ENCODE measurements at regions not wholly inside any gene's neighbourhood (a gene's known extent, or its start where the extent isn't known, plus 50 kb on each side); places are given as distances from the start of the nearest gene placed in this dataset.
A peak's percentile ranks its signal among the peaks of the same experiment; 100 is the strongest.

DNA sequence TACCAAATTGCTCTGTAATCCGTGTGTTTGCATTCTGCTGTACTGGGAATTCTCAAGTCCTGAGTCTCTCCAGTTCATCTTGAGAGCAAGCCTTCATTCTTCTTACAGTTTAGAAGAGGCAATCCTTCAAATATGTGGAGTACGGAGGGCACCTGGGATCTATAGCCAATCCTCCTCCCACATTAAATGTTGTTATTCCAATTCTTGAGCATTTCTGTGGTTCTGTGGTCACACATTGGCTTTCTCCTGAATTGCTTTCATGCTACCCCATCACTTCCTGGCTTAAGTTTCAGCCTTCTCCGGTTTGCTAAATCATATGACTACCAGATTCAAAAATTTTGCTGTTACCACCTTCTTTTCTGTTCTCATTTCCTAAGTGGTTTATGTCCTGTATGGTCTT, 611.1 kb downstream of the PCDH19 start:
- TF ChIP-seq, protein P1, sequence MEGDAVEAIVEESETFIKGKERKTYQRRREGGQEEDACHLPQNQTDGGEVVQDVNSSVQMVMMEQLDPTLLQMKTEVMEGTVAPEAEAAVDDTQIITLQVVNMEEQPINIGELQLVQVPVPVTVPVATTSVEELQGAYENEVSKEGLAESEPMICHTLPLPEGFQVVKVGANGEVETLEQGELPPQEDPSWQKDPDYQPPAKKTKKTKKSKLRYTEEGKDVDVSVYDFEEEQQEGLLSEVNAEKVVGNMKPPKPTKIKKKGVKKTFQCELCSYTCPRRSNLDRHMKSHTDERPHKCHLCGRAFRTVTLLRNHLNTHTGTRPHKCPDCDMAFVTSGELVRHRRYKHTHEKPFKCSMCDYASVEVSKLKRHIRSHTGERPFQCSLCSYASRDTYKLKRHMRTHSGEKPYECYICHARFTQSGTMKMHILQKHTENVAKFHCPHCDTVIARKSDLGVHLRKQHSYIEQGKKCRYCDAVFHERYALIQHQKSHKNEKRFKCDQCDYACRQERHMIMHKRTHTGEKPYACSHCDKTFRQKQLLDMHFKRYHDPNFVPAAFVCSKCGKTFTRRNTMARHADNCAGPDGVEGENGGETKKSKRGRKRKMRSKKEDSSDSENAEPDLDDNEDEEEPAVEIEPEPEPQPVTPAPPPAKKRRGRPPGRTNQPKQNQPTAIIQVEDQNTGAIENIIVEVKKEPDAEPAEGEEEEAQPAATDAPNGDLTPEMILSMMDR (optimal IDR thresholded peaks at IDR 0.05 in 1 of 3, IDR thresholded peaks at IDR 0.05 in 1 of 3, conservative IDR thresholded peaks at IDR 0.05 in 1 of 3; ENCODE audit: extremely low read depth in 1 of 3, insufficient read depth in 2 of 3, low read length in 3 of 3) = no peak
- TF ChIP-seq EZH2 (IDR thresholded peaks at IDR 0.05; ENCODE audit: low read length) = no peak
- Histone ChIP-seq H3K9me3 (ENCODE audit: control insufficient read depth, low read depth, low read length) (peaks cover 7% of the 10 kb centered on the region), H3K36me3 (ENCODE audit: control insufficient read depth in 2 of 2, extremely low read depth in 1 of 2, insufficient read depth in 2 of 2, low read length in 2 of 2) (no peaks in the 10 kb centered on the region), H3K79me2 (ENCODE audit: control insufficient read depth, insufficient read depth, low read length) (no peaks in the 10 kb centered on the region), H3K9ac (ENCODE audit: control insufficient read depth, extremely low read depth, insufficient read depth, low read length) (no peak overlapping the region), H4K20me1 (ENCODE audit: control insufficient read depth, extremely low read depth, insufficient read depth, low read length) (no peaks in the 10 kb centered on the region), H2AFZ (ENCODE audit: control insufficient read depth, low read length) (no peak overlapping the region), H3K4me3 (ENCODE audit: control insufficient read depth in 2 of 3, extremely low read depth in 1 of 3, insufficient read depth in 2 of 3, low read depth in 1 of 3, low read length in 3 of 3) (no peak overlapping the region), H3K27ac (ENCODE audit: control insufficient read depth, insufficient read depth, low read length) (no peak overlapping the region), H3K9me1 (ENCODE audit: control insufficient read depth, extremely low read depth, insufficient read depth, low read length) (no peaks in the 10 kb centered on the region), H3K4me2 (ENCODE audit: control insufficient read depth, extremely low read depth, insufficient read depth, low read depth, low read length) (no peak overlapping the region), H3K4me1 (ENCODE audit: control insufficient read depth, extremely low read depth, insufficient read depth, low read length) (no peaks in the 10 kb centered on the region), H3K27me3 (ENCODE audit: control insufficient read depth, extremely low read depth, insufficient read depth, low read length) (no peaks in the 10 kb centered on the region)
- FAIRE-seq (no peak), DNase-seq (ENCODE audit: low read depth, low spot score) (no peak)
- dilution Hi-C loops (cut with MboI; ENCODE audit: extremely low pct_ligation_motif_present, low sequenced_read_pairs) = no loop called here

DNA sequence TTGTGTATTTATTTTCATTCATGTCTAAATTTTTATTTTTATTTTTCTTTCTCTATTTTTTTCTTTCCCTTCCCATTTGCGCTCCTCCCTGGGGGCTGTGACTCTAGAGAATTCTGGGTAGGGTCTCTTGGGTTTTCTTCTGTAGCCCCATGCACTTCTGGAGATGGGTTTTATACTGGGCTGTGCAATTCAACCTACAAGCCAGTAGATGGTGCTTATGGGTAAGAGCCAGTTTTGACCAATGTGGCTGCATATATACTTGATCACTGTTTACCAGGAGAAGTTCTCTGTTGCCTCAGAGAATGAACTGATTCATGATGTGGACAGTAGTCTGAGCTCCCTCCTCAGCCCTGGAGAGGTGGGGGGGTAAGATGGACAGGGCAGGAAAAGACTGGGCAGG, 614.6 kb downstream of the PCDH19 start:
- H3K9ac ChIP-seq (ENCODE audit: control insufficient read depth, extremely low read depth, insufficient read depth, low read length) = no peak overlapping the region
- no peaks in the 10 kb centered on the region for H3K36me3 ChIP-seq (ENCODE audit: control insufficient read depth in 2 of 2, extremely low read depth in 1 of 2, insufficient read depth in 2 of 2, low read length in 2 of 2)
- no peaks in the 10 kb centered on the region for H3K9me1 ChIP-seq (ENCODE audit: control insufficient read depth, extremely low read depth, insufficient read depth, low read length)
- no peak overlapping the region for H3K4me3 ChIP-seq (ENCODE audit: control insufficient read depth in 2 of 3, extremely low read depth in 1 of 3, insufficient read depth in 2 of 3, low read depth in 1 of 3, low read length in 3 of 3)
- DNase-seq (ENCODE audit: low read depth, low spot score) = no peak
- no peaks in the 10 kb centered on the region for H3K79me2 ChIP-seq (ENCODE audit: control insufficient read depth, insufficient read depth, low read length)
- peaks cover 7% of the 10 kb centered on the region for H3K9me3 ChIP-seq (ENCODE audit: control insufficient read depth, low read depth, low read length)
- no peak overlapping the region for H2AFZ ChIP-seq (ENCODE audit: control insufficient read depth, low read length)
- H3K27me3 ChIP-seq (ENCODE audit: control insufficient read depth, extremely low read depth, insufficient read depth, low read length) = no peaks in the 10 kb centered on the region
- TF ChIP-seq, protein P1 (optimal IDR thresholded peaks at IDR 0.05 in 1 of 3, IDR thresholded peaks at IDR 0.05 in 1 of 3, conservative IDR thresholded peaks at IDR 0.05 in 1 of 3; ENCODE audit: extremely low read depth in 1 of 3, insufficient read depth in 2 of 3, low read length in 3 of 3) = peak in 1 of 3 experiments; percentile 46
- TF ChIP-seq EZH2 (IDR thresholded peaks at IDR 0.05; ENCODE audit: low read length) = no peak
- no peaks in the 10 kb centered on the region for H4K20me1 ChIP-seq (ENCODE audit: control insufficient read depth, extremely low read depth, insufficient read depth, low read length)
- no peaks in the 10 kb centered on the region for H3K4me1 ChIP-seq (ENCODE audit: control insufficient read depth, extremely low read depth, insufficient read depth, low read length)
- FAIRE-seq = no peak
- dilution Hi-C loops (cut with MboI; ENCODE audit: extremely low pct_ligation_motif_present, low sequenced_read_pairs) = no loop called here
- H3K4me2 ChIP-seq (ENCODE audit: control insufficient read depth, extremely low read depth, insufficient read depth, low read depth, low read length) = no peak overlapping the region
- H3K27ac ChIP-seq (ENCODE audit: control insufficient read depth, insufficient read depth, low read length) = no peak overlapping the region

Measured in keratinocyte (primary cell).